Neutrophil (primary cell): ENCODE measurements at regions not wholly inside any gene's neighbourhood (a gene's known extent, or its start where the extent isn't known, plus 50 kb on each side); places are given as distances from the start of the nearest gene placed in this dataset.

ENCODE experiments used
- H3K27ac ChIP-seq: fragments of 200-600 bp; sonication (generic); 2 replicates; pipeline ENCODE4 v1.5.1; 2016; ENCODE audit warnings: mild to moderate bottlenecking, moderate library complexity
- H3K27me3 ChIP-seq: fragments of 200-600 bp; sonication (generic); 2 replicates; pipeline ENCODE4 v1.6.0; 2016; ENCODE audit warnings: mild to moderate bottlenecking
- H3K36me3 ChIP-seq: fragments of 200-600 bp; sonication (generic); 2 replicates; pipeline ENCODE4 v1.5.1; 2017
- H3K4me1 ChIP-seq, 2 experiments: fragments of 200-600 bp in 1 of 2; sonication (generic) in 1 of 2; 1 replicate in 1 of 2; 2 replicates in 1 of 2; pipeline versions ENCODE4 v1.5.1 to v1.6.1; 2013 to 2016; ENCODE audit warnings: low read depth in 1 of 2, low read length in 1 of 2, mild to moderate bottlenecking in 1 of 2, moderate library complexity in 1 of 2; ENCODE audit not compliant: control insufficient read depth in 1 of 2, insufficient read depth in 1 of 2
- H3K4me3 ChIP-seq, 2 experiments: fragments of 200-600 bp in 1 of 2; sonication (generic) in 1 of 2; 1 replicate in 1 of 2; 2 replicates in 1 of 2; pipeline ENCODE4 v1.5.1; 2013 to 2016; ENCODE audit warnings: low read depth in 1 of 2, low read length in 1 of 2, mild to moderate bottlenecking in 1 of 2, moderate library complexity in 1 of 2
- H3K9me3 ChIP-seq: fragments of 200-600 bp; sonication (generic); 2 replicates; pipeline ENCODE4 v1.5.1; 2016
- TF ChIP-seq, protein P1 (sequence below): fragments of 200-600 bp; sonication (generic); IDR thresholded peaks from 2 replicates; pipeline ENCODE4 v1.5.1; 2016; ENCODE audit warnings: antibody characterized with exemption

DNA sequence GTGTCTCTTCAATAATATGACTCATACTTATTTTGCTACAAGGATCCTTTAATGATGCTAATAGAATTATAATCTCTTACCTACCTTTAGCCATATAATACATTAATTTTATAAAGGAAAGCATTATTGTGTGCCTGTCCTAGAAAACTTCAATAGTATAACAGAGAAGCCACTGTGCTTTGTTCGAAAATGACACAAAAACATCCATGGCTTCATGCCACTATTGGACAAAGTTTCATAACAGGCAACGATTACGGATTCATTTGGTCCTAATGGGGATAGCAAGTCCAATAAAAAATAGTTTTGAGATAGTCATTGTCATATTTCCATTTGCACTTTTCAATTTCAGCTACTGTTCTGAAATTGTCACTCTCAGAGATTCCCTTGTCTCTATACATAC lies 52.5 kb upstream of the CCDC150 start:
- TF ChIP-seq, protein P1, sequence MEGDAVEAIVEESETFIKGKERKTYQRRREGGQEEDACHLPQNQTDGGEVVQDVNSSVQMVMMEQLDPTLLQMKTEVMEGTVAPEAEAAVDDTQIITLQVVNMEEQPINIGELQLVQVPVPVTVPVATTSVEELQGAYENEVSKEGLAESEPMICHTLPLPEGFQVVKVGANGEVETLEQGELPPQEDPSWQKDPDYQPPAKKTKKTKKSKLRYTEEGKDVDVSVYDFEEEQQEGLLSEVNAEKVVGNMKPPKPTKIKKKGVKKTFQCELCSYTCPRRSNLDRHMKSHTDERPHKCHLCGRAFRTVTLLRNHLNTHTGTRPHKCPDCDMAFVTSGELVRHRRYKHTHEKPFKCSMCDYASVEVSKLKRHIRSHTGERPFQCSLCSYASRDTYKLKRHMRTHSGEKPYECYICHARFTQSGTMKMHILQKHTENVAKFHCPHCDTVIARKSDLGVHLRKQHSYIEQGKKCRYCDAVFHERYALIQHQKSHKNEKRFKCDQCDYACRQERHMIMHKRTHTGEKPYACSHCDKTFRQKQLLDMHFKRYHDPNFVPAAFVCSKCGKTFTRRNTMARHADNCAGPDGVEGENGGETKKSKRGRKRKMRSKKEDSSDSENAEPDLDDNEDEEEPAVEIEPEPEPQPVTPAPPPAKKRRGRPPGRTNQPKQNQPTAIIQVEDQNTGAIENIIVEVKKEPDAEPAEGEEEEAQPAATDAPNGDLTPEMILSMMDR: no peak
- no peaks in the 10 kb centered on the region for H3K9me3 ChIP-seq
- no peak overlapping the region for H3K4me3 ChIP-seq
- no peak overlapping the region for H3K27ac ChIP-seq
- H3K27me3 ChIP-seq: peaks cover 98% of the 10 kb centered on the region
- H3K4me1 ChIP-seq: no peaks in the 10 kb centered on the region
- no peaks in the 10 kb centered on the region for H3K36me3 ChIP-seq

DNA sequence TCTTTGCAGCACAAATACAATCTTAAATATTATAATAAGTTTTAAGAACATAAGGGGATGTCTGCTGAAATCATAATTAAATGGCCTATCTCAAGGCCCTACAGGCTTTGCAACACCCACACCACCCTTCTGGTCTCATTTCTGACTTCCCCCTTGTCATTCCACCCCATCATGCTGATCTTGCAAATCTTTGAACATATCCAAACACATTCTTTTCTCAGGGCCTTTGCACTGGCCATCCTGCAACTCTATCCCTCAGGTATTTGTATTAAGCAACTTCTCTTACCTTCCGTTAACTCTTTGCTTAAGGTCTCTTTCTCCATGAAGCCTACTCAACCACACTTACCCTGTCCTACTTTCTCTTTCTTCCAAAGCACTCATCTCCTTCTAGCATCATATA lies 51.8 kb upstream of the CCDC150 start:
- Histone ChIP-seq H3K27ac (no peak overlapping the region), H3K36me3 (no peaks in the 10 kb centered on the region), H3K9me3 (no peaks in the 10 kb centered on the region), H3K27me3 (peaks cover 98% of the 10 kb centered on the region), H3K4me3 (no peak overlapping the region), H3K4me1 (no peaks in the 10 kb centered on the region)
- TF ChIP-seq, protein P1: no peak

DNA sequence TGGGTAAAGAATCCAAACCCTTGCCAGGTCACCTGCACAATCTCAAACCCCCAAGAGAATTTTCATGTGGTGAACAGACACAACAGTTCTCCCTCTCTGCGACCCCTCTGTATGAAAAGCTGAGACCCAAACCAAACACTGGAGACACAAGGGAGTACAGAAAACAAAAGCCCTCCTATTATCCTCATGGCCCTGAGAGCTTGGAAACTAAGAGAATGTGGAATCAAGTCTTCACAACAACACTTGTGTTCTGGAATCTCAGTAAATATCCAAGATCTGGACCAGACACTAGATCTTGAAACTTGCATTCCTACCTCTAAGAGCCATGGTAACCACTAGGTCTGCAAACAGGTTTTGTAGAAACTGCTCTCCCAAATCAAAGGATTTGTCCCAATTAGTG lies 50.1 kb upstream of the CCDC150 start:
- H3K27ac ChIP-seq: no peak overlapping the region
- TF ChIP-seq, protein P1: no peak
- H3K27me3 ChIP-seq: peaks cover 98% of the 10 kb centered on the region
- H3K4me1 ChIP-seq: peaks cover 6 to 7% of the 10 kb centered on the region in 2 experiments
- H3K9me3 ChIP-seq: no peaks in the 10 kb centered on the region
- no peak overlapping the region for H3K4me3 ChIP-seq
- no peaks in the 10 kb centered on the region for H3K36me3 ChIP-seq
